Ishikawa (cell line): ENCODE measurements at regions not wholly inside any gene's neighbourhood (a gene's known extent, or its start where the extent isn't known, plus 50 kb on each side); places are given as distances from the start of the nearest gene placed in this dataset.
A peak's percentile ranks its signal among the peaks of the same experiment; 100 is the strongest.

Source experiments
- CEBPB ChIP-seq: IDR thresholded peaks from 2 replicates; pipeline ENCODE4 v1.6.1; 2012
- CREB1 ChIP-seq: IDR thresholded peaks from 2 replicates; pipeline ENCODE4 v1.6.1; 2012; ENCODE audit warnings: low read depth
- EGR1 ChIP-seq: IDR thresholded peaks from 2 replicates; pipeline ENCODE4 v1.6.1; 2012
- EP300 ChIP-seq: IDR thresholded peaks from 2 replicates; pipeline ENCODE4 v1.6.1; 2012; ENCODE audit warnings: borderline replicate concordance
- FOXM1 ChIP-seq: IDR thresholded peaks from 2 replicates; pipeline ENCODE4 v1.6.1; 2012; ENCODE audit warnings: low read depth, borderline replicate concordance
- MAX ChIP-seq: IDR thresholded peaks from 2 replicates; pipeline ENCODE4 v1.6.1; 2012
- NFIC ChIP-seq: IDR thresholded peaks from 2 replicates; pipeline ENCODE4 v1.6.1; 2012
- RAD21 ChIP-seq: IDR thresholded peaks from 2 replicates; pipeline ENCODE4 v1.6.1; 2012; ENCODE audit warnings: low read depth
- REST ChIP-seq: IDR thresholded peaks from 2 replicates; pipeline ENCODE4 v1.6.1; 2012; ENCODE audit warnings: low read depth, mild to moderate bottlenecking
- TAF1 ChIP-seq: IDR thresholded peaks from 2 replicates; pipeline ENCODE4 v1.6.1; 2012; ENCODE audit warnings: low read depth, mild to moderate bottlenecking
- TCF12 ChIP-seq: IDR thresholded peaks from 2 replicates; pipeline ENCODE4 v1.6.1; 2012; ENCODE audit warnings: low read depth
- TEAD4 ChIP-seq: IDR thresholded peaks from 2 replicates; pipeline ENCODE4 v1.6.1; 2012
- USF1 ChIP-seq: IDR thresholded peaks from 2 replicates; pipeline ENCODE4 v1.6.1; 2012
- YY1 ChIP-seq: IDR thresholded peaks from 2 replicates; pipeline ENCODE4 v1.6.1; 2012; ENCODE audit warnings: low read depth
- ZBTB7A ChIP-seq: IDR thresholded peaks from 2 replicates; pipeline ENCODE4 v1.6.1; 2012; ENCODE audit warnings: low read depth

- no peak for TF ChIP-seq ZBTB7A
- TF ChIP-seq USF1: no peak
- no peak for TF ChIP-seq CEBPB
- TF ChIP-seq REST: no peak
- TF ChIP-seq TAF1: no peak
- TF ChIP-seq CREB1: no peak
- TF ChIP-seq EP300: no peak
- TF ChIP-seq RAD21: no peak
- no peak for TF ChIP-seq NFIC
- TF ChIP-seq FOXM1: no peak
- TF ChIP-seq EGR1: no peak
- no peak for TF ChIP-seq YY1
- no peak for TF ChIP-seq MAX
- TF ChIP-seq TEAD4: no peak
- no peak for TF ChIP-seq TCF12
These were observed 59.1 kb upstream of the PDX1 start for GRCh38 chr13:27860743-27861142.

GRCh38 chr13:27861165-27861564, 58.6 kb upstream of the PDX1 start:
- TF ChIP-seq TCF12 (no peak), MAX (no peak), YY1 (no peak), EGR1 (no peak), FOXM1 (no peak), TAF1 (no peak), USF1 (no peak), CEBPB (no peak), NFIC (no peak), EP300 (no peak), REST (no peak), CREB1 (no peak), TEAD4 (no peak), RAD21 (no peak), ZBTB7A (no peak)

GRCh38 chr13:27868641-27869435, 51.0 kb upstream of the PDX1 start:
- TF ChIP-seq RAD21 (peak; percentile 24), YY1 (no peak)

GRCh38 chr13:27869436-27870095, 50.2 kb upstream of the PDX1 start:
- TF ChIP-seq YY1 (no peak), MAX (no peak)
